Superior temporal gyrus (tissue), 1 donor: ENCODE measurements at regions not wholly inside any gene's neighbourhood (a gene's known extent, or its start where the extent isn't known, plus 50 kb on each side); places are given as distances from the start of the nearest gene placed in this dataset.
"Not testable (repeated sequence)": the region's sequence is repeated elsewhere in the genome, so short reads cannot be mapped to it uniquely, and the experiment has no call there.

Experiments
- DNase-seq: peaks from one replicate; pipeline ENCODE4 v3.0.0-alpha.2; 2016; ENCODE audit errors: extremely low spot score

DNA sequence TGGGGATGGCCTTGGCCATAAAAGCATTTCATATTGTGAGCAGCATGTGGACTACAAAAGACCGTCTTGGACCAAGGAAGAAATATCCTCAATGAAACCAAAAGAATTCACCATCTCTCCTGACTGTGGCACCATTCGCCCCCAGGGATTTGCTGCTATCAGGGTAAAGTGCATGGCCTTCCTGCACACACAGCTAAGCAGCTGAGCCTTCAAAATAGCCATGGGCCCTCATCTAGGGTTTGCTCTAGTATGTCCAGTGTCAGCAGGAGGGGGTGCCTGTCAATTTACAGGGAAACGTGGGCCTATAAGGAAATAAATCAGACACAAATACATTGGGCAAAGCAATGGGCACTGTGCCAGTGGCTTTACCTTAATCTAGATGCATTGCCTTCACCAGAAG lies 296.6 kb upstream of the NBPF12 start:
- DNase-seq = not testable (repeated sequence)

DNA sequence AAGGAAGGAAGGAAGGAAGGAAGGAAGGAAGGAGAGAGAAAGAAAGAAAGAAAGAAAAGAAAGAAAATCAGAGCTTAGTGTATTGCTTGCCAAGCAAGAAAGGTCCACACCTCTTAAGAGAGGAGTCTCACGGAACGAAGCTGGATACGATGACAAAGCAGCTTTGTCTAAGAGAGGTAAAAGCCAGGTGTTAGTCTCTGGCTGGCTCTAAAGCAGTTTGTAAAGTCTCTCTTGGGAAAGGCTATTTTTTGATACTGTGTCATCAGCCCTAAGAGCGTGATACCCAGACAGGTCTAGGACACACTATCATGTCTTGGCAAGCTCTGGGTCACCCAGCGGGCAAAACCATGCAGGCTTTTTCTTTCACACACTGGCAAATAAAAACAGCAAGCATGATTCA lies 297.5 kb upstream of the NBPF12 start:
- not testable (repeated sequence) for DNase-seq

DNA sequence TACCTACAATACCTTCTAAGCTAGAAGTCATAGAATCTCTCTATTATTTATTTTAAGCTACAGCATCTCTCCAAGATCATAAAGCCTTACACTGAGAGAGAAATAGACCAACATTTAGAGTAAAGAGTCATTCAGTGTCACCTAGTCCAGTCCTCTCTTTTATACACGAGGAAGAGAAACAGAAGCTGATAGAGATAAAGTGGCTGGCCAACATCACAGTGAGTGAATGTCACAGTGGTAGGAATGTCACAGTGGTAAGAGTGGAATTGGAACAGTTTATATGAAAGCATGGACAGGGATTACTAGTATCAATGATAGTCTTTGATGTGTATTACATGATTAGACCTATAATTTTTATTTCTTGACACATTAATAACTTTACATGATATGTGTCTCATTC lies 307.8 kb upstream of the NBPF12 start:
- DNase-seq = not testable (repeated sequence)

DNA sequence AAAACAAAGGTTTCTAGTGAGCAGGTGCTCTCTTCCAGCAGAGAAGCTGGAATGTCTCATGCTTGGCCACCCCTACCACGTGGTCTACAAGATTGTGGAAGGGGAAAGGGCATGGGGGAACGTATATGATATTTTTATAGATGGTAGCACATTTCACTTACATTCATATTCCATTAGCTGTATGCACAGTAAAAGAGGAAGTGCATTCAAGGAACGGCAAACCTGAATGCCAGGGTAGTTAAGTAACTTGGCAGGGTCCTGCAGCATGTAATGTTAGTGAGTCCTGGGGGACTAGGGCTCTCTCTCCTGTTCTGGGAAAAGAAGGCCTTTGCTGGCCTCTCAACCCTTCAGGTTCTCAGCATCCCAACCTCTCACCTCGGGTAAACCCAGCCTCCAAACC lies 319.5 kb upstream of the NBPF12 start:
- DNase-seq = not testable (repeated sequence)

DNA sequence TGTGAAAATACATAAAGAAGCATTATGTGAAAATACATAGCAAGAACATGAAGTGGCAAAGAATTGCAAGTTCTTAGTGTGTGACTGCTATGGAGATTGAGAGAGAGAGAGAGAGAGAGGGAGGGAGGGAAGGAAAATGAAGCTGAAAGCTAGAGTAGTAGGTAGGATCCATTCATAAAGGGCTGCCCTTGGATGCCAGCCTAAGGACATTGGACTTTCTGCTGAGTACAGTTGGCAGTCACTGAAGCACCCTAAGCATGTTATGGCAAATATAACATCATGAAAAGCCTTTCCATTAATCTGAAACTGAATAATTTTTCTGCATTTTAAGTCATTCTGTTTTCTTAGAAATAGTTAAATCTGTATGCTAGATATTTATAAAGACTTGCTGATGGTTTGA lies 333.4 kb upstream of the NBPF12 start:
- not testable (repeated sequence) for DNase-seq

DNA sequence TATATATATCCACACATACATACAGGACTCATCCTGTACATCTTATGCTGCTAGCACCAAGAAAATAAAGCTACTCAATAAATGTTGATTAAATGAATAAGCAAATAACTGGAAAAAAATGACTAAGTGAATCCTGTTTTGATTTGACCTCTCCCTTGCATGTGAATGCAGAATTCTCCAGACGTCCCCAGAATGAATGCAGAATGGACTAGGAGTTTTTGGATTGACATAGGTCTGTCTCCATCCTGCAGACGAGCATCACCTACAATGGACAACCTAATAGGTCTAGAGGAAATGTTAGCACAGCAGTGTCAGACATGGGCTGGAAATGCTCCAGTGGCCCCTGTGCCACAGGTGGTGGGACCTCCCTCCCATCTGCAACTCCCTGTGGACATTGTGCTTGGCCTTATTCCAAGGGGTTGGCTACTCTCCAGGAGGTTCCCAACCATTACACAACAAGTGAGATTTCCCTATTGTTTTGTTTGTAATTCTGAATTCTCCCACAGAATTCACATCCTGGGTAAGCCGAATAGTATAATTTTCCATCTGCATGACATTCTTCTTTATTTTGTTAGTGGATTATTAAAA lies 337.3 kb upstream of the NBPF12 start:
- DNase-seq = not testable (repeated sequence)

DNA sequence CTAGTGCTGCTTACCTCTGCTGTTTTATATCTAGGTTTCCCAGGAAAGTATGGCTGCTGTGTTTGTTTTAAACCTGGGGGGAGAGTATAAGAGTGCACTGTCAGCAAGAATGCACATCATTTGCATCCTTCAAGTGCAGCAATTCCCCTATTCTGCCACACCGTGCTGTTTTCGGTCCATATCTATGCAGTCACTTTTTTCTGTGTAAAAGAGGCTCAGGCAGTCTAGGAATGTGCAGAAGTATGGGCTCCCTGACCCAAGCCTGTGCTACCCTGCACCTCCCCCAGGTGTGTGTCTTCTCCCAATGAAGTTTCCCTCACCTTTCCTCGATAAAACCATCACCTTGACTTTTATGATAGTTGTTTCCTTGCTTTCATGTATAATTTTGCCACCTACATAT lies 338.2 kb upstream of the NBPF12 start:
- not testable (repeated sequence) for DNase-seq

DNA sequence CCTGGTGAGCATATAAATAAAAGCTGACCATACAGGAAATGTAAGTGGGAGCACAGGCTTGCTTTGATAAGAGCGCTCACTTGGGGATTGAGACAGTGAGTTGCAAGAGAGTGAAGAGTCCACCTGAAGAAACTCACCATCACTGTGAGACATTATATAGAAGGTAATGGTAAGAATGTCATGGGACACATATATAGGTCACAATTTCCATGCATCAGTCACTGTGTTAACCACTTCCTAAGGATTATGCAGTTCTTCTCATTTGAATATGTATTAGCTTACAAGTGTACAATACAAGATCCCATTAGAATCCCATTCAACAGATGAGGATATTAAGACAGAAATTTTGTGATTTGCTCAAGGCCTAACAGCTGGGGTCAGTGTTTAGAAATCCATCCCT lies 352.4 kb upstream of the NOTCH2NLA start:
- DNase-seq = not testable (repeated sequence)

DNA sequence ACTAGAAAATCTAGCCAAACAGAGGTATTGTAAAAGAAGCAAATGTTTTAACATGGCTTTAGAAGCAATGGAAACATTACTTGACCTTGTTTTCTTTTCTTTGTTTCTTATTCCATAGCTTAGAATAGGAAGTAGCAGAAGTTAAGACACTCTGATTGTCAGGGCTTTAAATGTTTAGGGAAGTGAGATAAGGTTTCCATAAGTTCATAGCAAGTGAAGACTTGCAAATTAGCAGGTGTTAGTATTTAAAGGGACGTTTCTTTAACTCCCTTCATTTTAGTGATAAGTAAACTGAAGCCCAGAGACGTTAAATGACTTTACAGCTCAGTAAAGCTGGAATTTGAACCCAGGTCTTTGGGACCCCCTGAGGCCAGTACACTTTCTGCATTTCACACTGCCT lies 338.7 kb upstream of the NOTCH2NLA start:
- not testable (repeated sequence) for DNase-seq

DNA sequence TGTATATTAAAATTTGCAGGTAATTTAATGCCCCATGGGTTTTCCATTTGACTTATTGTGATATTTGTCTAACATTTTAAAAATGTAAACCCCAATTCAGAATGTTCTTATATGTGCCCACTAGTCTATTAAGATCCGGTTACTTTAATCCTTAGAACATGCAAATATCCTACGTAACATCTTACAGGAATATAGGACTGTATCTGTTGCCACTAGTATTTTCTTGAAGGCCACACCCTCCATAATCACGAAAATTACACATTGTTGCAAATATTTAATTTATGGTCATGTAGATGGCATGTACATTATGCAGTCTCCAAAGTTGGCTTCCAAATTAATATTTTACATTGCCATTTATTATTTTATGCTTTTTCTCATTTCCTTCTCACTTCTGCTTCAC lies 329.2 kb upstream of the NOTCH2NLA start:
- not testable (repeated sequence) for DNase-seq

DNA sequence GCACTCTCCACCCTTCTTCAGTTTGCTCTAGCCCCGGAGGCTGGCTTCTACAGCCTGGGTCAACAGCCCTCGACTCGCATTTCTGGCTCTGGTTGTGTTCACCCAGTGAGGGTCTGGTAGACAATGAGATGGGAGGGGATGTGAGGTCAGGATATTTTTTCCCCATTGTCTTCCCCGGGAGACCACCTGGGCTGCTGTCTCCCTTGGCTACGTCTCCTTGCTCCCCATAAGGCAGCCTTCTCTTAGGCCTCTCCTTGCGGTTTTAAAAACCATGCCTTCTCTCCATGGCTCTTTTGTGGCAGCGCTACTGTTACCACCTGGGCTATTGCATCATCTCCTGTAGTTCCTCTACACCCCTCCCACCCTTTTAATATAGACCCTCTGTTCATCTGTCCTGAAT lies 327.6 kb upstream of the NOTCH2NLA start:
- DNase-seq = not testable (repeated sequence)

DNA sequence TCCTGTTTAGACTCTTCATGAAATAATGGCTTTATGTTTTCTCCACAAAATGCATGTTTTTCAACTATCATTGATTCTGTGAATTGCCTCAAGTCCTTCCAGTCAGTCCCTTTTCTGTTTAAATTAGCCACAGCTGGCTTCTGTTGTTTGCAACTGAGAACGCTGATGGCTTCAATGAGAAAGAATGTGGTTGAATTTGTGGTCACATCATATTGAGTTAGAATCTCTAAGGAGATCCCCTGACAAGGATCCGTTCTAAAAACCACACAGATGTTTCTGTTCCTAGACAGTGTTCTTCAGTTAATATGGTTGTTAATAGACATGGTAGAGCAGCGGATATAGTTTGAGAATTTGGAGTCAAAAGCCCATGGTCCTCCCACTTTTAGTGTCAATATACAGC lies 323.6 kb upstream of the NOTCH2NLA start:
- DNase-seq = not testable (repeated sequence)

DNA sequence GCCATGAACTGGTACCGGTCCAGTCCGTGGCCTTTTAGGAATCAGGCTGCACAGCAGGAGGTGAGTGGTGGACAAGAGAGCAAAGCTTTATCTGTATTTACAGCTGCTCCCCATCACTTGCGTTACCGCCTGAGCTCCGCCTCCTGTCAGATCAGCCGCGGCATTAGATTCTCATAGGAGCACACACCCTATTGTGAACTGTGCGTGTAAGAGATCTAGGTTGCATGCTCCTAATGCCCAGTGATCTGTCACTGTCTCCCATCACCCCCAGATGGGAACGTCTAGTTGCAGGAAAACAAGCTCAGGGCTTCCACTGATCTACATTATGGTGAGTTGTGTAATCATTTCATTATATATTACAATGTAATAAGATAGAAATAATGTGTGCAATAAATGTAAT lies 319.9 kb upstream of the NOTCH2NLA start:
- not testable (repeated sequence) for DNase-seq

DNA sequence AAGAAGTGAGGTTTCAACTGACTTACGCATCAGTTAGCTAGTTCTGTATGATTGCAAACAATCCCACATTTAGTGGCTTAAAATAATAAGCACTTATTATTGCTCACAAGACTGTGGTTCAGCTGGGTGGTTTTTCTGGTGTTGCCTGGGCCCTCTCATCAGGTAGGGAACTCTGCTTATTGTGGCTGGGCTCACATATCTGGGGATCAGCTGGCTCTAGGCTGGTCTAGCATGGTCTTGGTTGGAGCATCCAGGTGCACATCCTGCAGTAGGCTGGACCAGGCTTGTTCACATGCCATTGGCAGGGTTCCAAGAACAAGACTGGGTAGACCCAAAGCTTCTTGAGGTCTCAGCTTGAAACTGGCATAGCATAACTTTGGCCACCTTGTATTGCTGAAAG lies 317.4 kb upstream of the NOTCH2NLA start:
- not testable (repeated sequence) for DNase-seq

DNA sequence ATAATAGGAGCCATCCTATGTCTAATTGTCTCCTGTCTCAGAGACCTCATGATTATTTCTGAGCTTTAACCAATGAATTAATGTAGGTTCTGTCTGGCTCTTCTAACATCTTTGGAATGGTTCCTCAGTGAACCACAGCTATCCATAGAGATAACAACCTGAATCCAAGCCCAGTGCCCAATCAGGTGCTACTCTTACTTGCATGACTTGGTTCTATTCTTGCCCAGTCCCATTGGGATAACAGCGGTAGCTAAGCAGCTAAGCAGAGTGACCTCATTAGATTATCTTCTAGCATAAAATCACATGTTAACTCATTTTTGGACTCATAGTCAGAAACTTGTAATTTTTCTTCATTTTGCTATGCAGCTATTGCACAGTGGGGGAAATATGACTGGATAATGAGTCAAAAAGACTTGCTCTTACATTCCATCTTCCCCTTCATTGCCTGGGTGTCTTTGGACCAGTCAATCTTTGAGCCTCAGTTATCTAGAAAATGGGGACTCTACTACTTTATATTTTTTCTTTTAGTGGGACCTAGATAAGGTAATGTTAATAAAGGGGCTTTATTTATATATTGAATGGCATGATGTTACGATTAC lies 309.1 kb upstream of the NOTCH2NLA start:
- DNase-seq = not testable (repeated sequence)

DNA sequence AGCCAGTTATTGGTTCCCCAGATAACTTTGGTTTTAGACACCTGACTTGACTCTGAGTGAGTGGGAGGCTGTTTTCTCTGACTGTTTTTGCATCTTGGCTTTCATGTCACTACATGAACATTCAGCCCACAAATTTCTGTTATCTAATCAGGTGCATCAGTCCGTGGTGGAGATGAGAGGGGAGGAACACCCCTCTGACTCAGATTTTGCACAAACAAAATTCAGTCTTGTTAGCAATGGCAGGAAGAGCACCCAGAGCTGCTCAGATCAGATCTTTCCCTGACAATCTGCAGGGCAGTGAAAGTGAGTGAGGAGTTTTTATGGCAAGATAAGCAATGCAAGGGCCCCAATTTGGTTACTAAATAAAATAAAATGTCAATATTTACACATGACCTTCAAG lies 307.2 kb upstream of the NOTCH2NLA start:
- DNase-seq = not testable (repeated sequence)

DNA sequence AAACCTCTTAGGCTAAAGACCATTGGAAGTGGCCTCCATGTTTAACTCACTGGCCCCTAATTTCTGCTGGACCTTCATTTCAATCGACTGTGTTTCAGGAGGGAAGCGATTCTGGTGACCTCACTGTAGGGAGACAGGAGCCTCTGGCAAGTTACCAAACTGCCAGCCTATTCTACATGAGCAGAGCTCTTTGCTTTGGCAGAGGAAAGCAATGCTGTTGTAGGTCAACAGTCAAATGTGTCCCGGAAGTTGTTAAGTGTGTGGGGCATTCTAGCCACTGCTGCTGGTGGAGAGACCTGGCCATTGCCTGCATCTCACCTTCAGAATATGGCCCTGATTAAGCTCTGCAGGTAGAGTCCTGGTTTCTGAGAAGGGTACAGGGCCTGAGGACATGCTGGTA lies 306.8 kb upstream of the NOTCH2NLA start:
- not testable (repeated sequence) for DNase-seq

DNA sequence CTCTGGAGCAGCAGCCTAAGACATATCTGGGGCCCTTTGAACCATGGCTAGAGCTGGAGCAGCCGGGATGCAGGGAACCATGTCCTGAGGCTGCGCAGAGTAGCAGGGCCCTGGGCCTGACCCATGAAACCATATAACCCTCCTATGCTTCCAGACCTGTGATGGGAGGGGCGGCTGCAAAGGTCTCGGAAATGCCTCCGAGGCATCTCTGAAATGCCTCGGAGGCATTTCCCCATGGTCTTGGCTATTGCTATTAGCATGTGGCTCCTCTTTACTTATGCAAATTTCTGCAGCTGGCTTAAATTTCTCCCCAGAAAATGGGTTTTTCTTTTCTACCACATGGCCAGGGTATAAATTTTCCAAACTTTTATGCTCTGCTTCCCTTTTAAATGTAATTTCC lies 302.1 kb upstream of the NOTCH2NLA start:
- not testable (repeated sequence) for DNase-seq

DNA sequence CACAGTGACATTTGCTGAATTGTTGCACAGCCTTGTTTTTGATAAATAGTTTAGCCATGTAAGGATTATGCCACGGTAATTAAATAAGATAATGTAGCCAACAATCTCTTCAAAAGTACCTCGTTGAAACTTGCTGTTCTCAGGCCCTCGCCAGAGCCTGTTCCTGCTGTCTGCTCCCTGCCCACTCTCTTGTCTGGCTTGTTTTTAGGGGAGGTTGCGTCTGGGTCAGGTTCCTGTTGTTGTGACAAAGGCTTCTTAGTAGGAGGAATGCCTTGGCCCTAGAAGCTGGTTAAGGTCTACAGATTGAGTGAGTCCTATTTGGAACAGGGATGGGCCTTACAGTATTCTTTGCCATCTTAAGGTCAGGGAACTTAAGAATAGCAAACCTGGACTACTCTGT lies 294.0 kb upstream of the NOTCH2NLA start:
- not testable (repeated sequence) for DNase-seq

DNA sequence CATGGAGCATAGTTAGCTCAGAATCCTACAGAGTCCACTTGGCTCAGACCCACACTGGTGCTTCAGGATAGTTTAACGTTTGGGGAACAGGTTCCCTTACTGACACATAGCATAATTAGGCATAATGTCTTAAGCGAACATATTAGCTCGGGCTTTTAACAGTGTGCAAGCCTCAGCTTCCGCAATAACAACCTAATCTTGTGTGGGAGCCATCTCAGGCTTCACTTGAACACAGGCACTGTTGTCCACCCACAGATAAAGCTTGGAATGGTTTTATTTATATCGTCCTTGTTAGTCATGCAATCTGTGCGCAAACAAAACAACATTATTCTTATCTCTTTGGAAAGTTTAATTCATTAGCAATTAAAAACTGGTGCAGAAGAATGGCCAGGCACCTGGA lies 293.5 kb upstream of the NOTCH2NLA start:
- DNase-seq = not testable (repeated sequence)

DNA sequence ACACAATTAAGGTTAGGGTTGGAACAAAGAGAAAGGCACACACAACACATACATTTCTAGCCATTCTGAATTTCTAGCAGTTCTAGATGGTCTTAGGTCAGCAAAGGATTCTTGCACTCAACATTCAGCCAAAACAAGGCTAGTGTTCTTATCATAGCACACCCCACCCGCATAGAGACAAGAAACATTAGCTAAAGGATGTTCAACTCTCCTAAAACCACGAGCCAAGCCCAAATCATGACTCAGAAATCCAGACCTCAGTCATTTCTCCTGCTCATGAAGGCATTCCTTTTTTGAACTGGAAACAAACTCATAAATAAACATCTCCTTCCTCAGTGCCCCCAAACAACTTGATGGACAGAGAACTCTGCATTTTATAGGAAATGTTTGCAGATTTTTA lies 293.0 kb upstream of the NOTCH2NLA start:
- not testable (repeated sequence) for DNase-seq

DNA sequence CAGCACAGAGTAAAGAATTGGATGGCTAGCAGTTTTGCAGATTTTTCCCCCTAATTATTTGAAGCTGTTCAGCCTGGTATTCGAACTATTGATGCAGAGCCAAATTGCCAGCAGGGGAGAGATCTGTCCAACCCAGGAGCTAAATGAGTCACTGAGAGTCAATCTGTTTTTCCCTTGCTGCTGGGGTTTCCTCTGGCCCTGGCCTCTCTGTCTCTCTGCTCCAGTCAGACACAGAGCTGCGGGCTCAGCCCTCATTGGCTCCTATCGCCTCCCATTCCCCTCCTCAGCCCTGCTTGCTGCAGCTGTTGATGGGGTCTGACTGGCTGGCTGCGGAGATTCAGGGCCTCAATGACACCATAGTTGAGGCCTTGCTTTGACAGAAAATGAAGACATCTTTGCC lies 284.9 kb upstream of the NOTCH2NLA start:
- DNase-seq = not testable (repeated sequence)

DNA sequence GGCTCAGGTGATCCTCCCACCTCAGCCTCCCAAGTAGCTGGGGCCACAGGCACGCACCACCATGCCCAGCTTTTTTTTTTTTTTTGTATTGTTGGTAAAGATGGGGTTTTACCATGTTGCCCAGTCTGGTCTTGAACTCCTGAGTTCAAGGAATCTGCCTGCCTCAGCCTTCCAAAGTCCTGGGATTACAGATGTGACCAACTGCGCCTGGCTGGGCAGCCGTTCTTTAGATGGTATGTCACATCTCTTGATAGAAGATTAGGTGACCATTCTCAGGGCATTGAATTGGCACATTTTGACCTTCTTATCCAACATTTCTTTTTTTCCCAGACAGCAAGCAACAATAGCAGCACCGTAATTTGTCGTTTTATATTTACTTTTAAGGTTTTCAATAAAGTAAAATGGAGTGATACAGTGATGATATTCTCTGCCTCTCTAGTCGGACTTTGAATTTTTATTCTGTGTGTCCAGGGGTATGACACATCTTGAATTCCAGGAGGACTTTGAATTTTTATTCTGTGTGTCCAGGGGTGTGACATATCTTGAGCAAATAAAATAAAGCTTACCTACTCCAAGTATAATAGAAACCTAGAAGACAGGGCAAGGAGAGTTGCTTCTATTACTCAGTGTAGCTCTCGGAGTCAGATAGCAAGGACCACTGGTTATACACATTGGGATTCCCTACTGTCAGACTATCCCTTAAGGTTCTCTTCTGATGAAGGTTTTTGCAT lies 282.4 kb upstream of the NOTCH2NLA start:
- not testable (repeated sequence) for DNase-seq
